GM23248 (cell line): ENCODE measurements at regions not wholly inside any gene's neighbourhood (a gene's known extent, or its start where the extent isn't known, plus 50 kb on each side); places are given as distances from the start of the nearest gene placed in this dataset.

ENCODE experiments used
- EZH2 ChIP-seq: fragments of 200-600 bp; sonication (generic); IDR thresholded peaks from 2 replicates; pipeline ENCODE4 v1.6.1; 2018; ENCODE audit warnings: antibody characterized with exemption, mild to moderate bottlenecking; ENCODE audit not compliant: insufficient read depth, poor library complexity, severe bottlenecking
- EZH2phosphoT487 ChIP-seq: fragments of 200-600 bp; sonication (generic); IDR thresholded peaks from 2 replicates; pipeline ENCODE4 v1.6.1; 2018; ENCODE audit warnings: antibody characterized with exemption, moderate library complexity, mild to moderate bottlenecking, low read depth; ENCODE audit not compliant: insufficient read depth

DNA sequence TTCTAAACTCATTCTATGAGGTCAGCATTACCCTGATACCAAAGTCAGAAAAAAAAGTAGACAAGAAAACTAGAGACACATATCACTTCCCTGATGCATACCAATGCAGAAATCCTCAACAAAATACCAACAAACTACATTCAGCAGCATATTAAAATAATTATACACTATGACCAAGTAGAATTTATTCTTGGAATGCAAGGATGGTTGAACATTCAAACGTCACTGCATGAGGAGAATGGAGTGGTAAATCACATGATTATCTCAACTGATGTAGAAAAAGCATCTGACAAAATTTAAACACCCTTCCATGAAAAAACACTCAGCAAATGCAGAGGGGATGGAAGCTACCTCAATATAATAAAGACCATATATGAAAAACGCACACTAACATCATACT is 155.0 kb upstream of the KCNJ18 start:
- no peak for TF ChIP-seq EZH2phosphoT487
- no peak for TF ChIP-seq EZH2
